SIG-M5 treated with dmso at 0.1 percent for 504 hours (cell line): ENCODE measurements at regions not wholly inside any gene's neighbourhood (a gene's known extent, or its start where the extent isn't known, plus 50 kb on each side); places are given as distances from the start of the nearest gene placed in this dataset.
A peak's percentile ranks its signal among the peaks of the same experiment; 100 is the strongest.
"Not testable (repeated sequence)": the region's sequence is repeated elsewhere in the genome, so short reads cannot be mapped to it uniquely, and the experiment has no call there.

ENCODE experiments used
- DNase-seq: peaks from one replicate; lab custom pipeline; 2025; ENCODE audit not compliant: unreplicated experiment; lab: John Stamatoyannopoulos, UW

DNA sequence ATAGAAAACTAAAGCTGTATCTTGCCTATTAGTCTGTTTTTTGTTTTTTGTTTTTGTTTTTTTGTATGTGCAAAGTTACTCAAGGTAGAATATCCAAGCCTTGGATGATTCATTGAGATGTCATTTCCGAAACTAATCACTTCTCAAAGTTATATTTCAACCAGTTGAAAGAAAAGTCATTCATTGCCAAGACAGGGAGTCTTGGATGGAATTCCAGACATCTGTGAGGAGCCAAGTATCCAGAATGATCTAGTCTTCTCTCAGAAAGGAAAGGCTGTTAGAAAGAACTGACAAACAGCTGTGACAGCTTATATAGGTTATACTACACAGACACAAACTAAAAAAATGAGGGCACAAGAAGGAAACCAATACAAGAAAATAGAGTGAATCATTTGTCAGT, 141.1 kb upstream of the NDST3 start:
- DNase-seq: no peak

GRCh38 chr4:117898496-117898895, 135.8 kb upstream of the NDST3 start:
- peak; percentile 37 for DNase-seq

- no peak for DNase-seq
Observed at GRCh38 chr4:117900832-117901231, 133.5 kb upstream of the NDST3 start.

GRCh38 chr4:117907646-117908045, 126.6 kb upstream of the NDST3 start:
- no peak for DNase-seq

GRCh38 chr4:117908306-117909207, 125.7 kb upstream of the NDST3 start:
- no peak for DNase-seq

GRCh38 chr4:117916728-117917127, 117.6 kb upstream of the NDST3 start:
- DNase-seq: no peak

DNA sequence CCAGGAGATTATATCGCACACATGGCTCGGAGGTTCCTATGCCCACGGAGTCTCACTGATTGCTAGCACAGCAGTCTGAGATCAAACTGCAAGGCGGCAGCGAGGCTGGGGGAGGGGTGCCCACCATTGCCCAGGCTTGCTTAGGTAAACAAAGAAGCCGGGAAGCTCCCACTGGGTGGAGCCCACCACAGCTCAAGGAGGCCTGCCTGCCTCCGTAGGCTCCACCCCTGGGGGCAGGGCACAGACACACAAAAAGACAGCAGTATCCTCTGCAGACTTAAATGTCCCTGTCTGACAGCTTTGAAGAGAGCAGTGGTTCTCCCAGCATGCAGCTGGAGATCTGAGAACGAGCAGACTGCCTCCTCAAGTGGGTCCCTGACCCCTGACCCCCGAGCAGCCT, 112.0 kb upstream of the NDST3 start:
- DNase-seq: not testable (repeated sequence)

GRCh38 chr4:117927823-117928222, 106.5 kb upstream of the NDST3 start:
- not testable (repeated sequence) for DNase-seq

- no peak for DNase-seq
Observed at GRCh38 chr4:117941611-117942010, 92.7 kb upstream of the NDST3 start.

- no peak for DNase-seq
Observed at GRCh38 chr4:117949621-117950020, 84.7 kb upstream of the NDST3 start.

DNA sequence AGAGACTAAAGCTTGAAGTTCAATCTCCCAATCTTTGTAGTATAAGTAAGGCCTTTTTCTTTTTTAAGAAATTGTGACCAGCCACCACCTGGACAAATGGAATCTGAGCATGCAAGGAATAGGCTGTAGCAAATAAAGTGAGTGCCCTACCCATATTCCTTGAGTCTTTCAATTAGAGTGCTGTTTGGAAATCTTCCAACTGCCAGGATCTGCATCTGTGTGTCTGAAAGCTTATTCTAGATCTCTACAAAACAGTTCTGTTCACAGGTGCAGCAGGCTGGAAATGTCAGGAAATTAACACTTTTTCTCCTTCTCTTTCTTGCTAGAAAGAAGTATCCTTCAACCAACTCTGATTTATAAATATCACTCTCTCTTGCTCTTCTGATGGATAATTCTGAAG, 76.7 kb upstream of the NDST3 start:
- no peak for DNase-seq

DNA sequence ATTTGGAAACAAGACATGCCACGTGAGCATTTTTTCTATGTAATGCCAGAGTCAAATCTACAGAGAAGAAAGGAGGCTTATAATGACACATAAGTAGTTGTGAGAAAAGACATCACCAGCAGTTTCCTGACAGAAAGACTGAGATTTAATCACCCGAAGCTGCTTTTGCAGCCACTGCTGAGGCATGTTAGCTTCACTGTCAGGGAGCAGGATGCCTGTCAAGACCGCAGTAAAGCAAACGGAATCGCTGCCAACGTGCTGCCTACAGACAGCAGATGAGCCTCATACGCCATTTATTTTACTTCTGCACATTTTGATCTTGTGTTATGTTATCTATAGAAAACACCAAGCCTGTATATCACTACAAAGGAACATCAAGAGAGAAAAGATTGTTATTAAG, 68.7 kb upstream of the NDST3 start:
- no peak for DNase-seq

DNA sequence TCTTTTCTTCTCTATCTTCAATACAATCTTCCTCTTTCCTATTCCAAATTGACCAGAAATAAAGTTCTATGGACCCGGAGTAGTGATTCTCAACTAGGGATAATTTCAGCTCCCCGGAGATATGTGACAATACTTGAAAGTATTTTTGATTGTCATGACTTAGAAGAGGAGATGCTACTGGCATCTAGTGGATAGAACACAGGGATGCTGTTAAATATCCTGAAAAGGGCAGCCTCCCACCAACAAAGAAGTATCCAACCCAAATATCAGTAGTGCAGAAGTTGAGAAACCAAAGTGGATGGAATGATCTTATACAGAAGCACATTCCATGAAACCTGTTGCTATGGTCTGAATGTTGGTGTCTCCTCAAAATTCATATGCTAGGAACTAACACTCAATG, 65.7 kb upstream of the NDST3 start:
- no peak for DNase-seq

DNA sequence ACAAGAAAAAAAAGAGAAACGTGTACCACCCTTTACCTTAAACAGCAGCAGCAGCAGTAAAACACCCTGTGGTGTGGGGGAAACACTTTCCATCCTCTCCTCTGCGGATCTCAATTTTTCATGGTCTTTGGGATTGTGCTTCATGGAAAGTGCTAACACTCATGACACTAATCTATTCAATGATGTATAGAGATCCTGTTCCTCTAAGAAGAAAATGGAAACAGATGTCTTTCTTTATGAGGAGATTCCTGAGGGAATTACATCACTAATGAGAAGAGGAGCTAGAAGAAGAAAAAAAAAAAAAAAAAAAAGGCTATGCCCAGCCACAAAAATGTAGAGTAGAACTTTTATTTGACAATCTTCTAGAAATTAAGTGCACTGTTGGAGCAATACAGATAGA, 62.9 kb upstream of the NDST3 start:
- DNase-seq: no peak

GRCh38 chr4:117983541-117984365, 50.5 kb upstream of the NDST3 start:
- peak; percentile 68 for DNase-seq

DNA sequence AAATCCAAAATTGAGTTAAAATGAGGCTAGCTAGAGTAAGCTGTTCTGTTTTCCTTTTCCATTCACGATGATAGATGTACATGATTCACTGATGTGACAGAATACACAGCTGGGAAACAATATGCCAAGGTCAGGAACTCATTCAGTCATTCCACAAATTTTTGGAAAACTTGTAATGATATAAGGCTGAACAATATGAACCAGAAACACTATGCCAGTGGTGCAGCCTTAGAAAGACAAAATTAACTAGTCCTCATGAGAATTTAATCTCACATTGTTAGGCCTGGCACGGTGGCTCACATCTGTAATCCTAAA, 50.0 kb upstream of the NDST3 start:
- DNase-seq: no peak
